Thymus (tissue), 11 donors: ENCODE measurements at regions not wholly inside any gene's neighbourhood (a gene's known extent, or its start where the extent isn't known, plus 50 kb on each side); places are given as distances from the start of the nearest gene placed in this dataset.
A peak's percentile ranks its signal among the peaks of the same experiment; 100 is the strongest.

Source experiments
- DNase-seq, 9 donors: peaks; one replicate each; pipeline ENCODE4 v3.0.0-alpha.2; 2013; ENCODE audit warnings: low spot score in 9 of 9, low read depth in 6 of 9, missing footprints in 1 of 9
- H3K27ac ChIP-seq, 2 donors: one replicate each; pipeline ENCODE4 v1.5.1; 2013; ENCODE audit warnings: control low read depth in 1 of 2, low read depth in 1 of 2, low read length in 1 of 2, mild to moderate bottlenecking in 1 of 2, moderate library complexity in 1 of 2
- H3K27me3 ChIP-seq, 2 donors: one replicate each; pipeline ENCODE4 v1.5.1; 2013; ENCODE audit warnings: low read length in 1 of 2; ENCODE audit not compliant: control insufficient read depth in 2 of 2, insufficient read depth in 1 of 2
- H3K36me3 ChIP-seq, 2 donors: one replicate each; pipeline ENCODE4 v1.5.1; 2013; ENCODE audit warnings: low read length in 1 of 2, mild to moderate bottlenecking in 1 of 2, moderate library complexity in 1 of 2; ENCODE audit not compliant: control insufficient read depth in 2 of 2, insufficient read depth in 2 of 2
- H3K4me1 ChIP-seq, 2 donors: one replicate each; pipeline ENCODE4 v1.5.1; 2013; ENCODE audit warnings: low read length in 2 of 2; ENCODE audit not compliant: control insufficient read depth in 2 of 2, insufficient read depth in 2 of 2
- H3K4me3 ChIP-seq, 2 donors: one replicate each; pipeline ENCODE4 v1.5.1; 2013; ENCODE audit warnings: low read length in 2 of 2, control low read depth in 1 of 2, mild to moderate bottlenecking in 1 of 2
- H3K9me3 ChIP-seq, 2 donors: one replicate each; pipeline ENCODE4 v1.5.1; 2013; ENCODE audit warnings: low read length in 1 of 2, mild to moderate bottlenecking in 1 of 2; ENCODE audit not compliant: control insufficient read depth in 2 of 2, insufficient read depth in 1 of 2
- WGBS: extraction: QIAGEN DNeasy Blood & Tissue Kit; methylation state at CpG from one replicate; pipeline ENCODE4 v1.1.7; 2013; 5-methylcytosine and 5-hydroxymethylcytosine counted together
- donor health status: healthy.

DNA sequence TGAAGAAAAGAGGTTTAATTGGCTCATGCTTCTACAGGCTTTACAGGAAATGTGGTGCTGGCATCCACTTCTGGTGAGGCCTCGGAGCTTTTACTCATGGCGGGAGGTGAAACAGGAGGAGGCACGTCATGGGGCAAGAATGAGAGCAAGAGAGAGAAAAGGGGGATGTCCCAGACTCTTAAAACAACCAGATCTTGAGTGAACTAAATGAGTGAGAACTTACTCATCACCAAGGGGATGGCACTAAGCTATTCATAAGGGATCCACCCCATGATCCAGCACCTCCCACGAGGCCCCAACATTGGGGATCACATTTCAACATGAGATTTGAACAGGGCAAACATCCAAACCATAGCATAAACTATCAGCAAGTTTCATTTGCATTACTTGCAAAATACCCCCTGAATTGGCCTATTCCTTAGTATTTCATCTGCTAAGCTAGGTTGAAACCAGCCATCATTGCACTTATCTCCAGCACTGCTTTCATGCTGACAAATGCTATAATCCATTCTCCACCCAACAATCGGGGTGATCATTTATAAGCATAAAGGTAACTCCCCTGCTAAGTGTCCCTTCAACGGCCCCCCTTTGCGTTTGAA lies 179.0 kb downstream of the NOC3L start:
- no peaks in the 10 kb centered on the region for H3K36me3 ChIP-seq
- DNase-seq: no peak
- H3K27me3 ChIP-seq: no peaks in the 10 kb centered on the region
- no peaks in the 10 kb centered on the region for H3K9me3 ChIP-seq
- H3K4me3 ChIP-seq: no peak overlapping the region
- H3K4me1 ChIP-seq: no peaks in the 10 kb centered on the region
- no peak overlapping the region for H3K27ac ChIP-seq
- 85% methylated on average over 7 of the region's 7 CpGs for WGBS

DNA sequence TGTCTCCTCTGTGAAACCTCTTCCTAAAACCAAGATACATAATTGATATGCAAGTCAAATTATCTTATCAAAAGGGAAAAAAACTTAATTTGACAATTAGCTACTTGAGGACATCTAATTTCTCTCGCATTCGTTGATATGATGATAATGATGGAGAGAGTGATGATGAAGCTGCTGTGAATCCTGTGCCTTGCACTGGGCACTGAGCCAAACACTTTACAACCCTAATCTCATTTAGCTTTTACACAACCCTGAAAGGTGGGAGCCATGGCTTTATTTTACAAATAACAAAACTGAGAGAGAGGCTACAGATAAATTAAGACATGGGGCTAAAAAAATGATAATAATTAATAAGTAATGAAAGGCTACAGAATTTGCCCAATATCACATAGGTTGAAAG lies 176.0 kb downstream of the NOC3L start:
- no peak for DNase-seq
- Histone ChIP-seq H3K27ac (no peak overlapping the region), H3K27me3 (no peaks in the 10 kb centered on the region), H3K9me3 (no peaks in the 10 kb centered on the region), H3K4me1 (no peaks in the 10 kb centered on the region), H3K4me3 (no peak overlapping the region), H3K36me3 (no peaks in the 10 kb centered on the region)
- 95% methylated on average over 2 of the region's 2 CpGs for WGBS

DNA sequence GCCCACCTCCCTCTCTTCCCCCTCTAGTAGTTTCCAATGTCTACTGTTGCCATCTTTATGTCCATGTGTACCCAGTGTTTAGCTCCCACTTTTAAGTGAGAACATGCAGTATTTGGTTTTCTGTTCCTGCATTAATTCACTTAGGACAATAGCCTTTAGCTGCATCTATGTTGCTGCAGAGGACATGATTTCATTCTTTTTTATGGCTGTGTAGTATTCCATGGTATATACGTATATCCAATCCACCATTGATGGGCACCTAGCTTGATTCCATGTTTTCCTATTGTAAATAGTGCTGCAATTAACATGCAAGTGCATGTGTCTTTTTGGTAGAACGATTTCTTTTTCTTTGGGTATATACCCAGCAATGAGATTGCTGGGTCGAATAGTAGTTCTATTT lies 170.4 kb downstream of the NOC3L start:
- H3K4me1 ChIP-seq: no peaks in the 10 kb centered on the region
- H3K27me3 ChIP-seq: no peaks in the 10 kb centered on the region
- WGBS: 93% methylated on average over 3 of the region's 3 CpGs
- DNase-seq: no peak
- H3K36me3 ChIP-seq: no peaks in the 10 kb centered on the region
- no peak overlapping the region for H3K4me3 ChIP-seq
- no peaks in the 10 kb centered on the region for H3K9me3 ChIP-seq
- H3K27ac ChIP-seq: no peak overlapping the region

DNA sequence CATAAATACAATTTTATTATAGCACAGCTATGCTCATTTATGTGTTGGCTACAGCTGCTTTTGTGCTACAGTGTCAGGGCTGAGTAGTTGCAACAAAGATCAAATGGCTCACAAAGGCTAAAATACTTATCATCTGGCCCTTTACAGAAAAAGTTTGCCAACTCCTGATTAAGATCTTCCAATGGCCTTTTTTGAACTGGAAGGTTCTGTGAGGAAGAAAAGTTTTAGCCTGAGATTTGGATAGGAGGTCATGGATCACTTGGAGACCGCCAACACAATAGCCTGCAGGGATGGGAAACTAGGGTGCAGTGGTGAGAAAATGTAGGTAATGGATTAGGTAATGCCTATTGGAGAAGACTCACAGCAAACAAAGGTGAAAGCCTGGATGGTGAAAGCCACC lies 169.8 kb downstream of the NOC3L start:
- H3K9me3 ChIP-seq: no peaks in the 10 kb centered on the region
- no peak overlapping the region for H3K4me3 ChIP-seq
- no peaks in the 10 kb centered on the region for H3K36me3 ChIP-seq
- WGBS: 88% methylated on average over 1 of the region's 1 CpG
- no peaks in the 10 kb centered on the region for H3K4me1 ChIP-seq
- no peak for DNase-seq
- no peaks in the 10 kb centered on the region for H3K27me3 ChIP-seq
- H3K27ac ChIP-seq: no peak overlapping the region

DNA sequence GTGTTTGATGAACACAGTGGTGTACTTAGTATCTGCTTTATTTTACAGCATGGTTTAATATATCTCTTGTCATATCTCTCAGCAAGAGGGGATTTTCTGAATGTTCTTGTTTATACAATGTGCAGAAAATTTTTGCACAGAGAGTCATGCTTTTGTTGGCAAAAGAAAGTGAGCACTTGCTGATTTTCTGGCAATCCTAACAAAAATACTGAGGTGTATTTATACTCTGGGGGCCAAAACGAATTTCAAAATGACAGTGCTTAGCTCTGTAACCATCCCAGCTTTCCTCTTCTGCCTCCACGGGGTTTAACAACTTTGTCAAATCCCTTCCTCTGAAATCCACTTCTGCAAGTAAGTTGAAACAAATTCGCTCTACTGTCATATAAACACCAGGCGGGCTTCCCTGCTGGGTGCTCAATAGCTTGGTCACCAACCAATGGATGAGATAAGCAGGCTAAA lies 169.2 kb downstream of the NOC3L start:
- Histone ChIP-seq H3K27me3 (no peaks in the 10 kb centered on the region), H3K4me1 (no peaks in the 10 kb centered on the region), H3K4me3 (no peak overlapping the region), H3K9me3 (no peaks in the 10 kb centered on the region), H3K27ac (no peak overlapping the region), H3K36me3 (no peaks in the 10 kb centered on the region)
- WGBS: 38% methylated on average over 4 of the region's 4 CpGs
- peak in 1 of 9 donors; percentile 5 for DNase-seq

DNA sequence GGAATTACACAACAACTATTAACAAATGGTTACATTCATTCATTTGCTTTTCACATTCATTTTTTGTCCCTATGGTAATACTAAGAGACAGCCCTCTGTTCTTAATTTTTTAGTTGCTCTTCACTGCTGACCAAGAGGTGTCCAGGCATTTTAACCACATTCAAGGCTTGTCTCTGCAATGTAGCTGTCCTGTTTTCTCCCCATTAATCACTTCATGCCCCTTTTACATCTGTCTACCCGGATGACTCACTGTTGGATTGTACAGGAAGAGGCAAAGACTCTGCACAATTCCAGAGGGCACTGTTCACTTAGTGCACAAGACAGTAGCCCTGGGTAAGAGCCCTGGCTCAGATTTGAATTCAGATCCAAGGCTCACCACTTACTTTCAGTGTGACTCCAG lies 168.5 kb downstream of the NOC3L start:
- H3K27ac ChIP-seq: no peak overlapping the region

DNA sequence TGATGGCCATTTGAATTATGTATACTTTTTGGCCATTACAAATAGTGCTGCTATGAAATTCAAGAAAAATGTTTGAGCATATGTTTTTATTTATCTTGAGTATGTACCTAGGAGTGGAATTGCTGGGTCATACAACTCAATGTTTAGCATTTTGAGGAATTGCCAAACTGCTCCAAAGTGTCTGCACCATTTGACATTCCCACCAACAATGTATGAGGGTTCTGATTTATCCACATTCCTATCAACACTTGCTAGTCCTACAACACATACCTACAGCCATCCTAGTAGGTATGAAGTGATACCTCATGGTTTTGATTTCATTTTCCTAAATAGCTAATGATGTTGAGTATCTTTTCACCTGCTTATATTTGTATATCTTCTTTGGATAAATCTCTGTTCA lies 165.5 kb downstream of the NOC3L start:
- no peak overlapping the region for H3K4me3 ChIP-seq

More for the DNA sequence above, 168.5 kb downstream of the NOC3L start:
- 68% methylated on average over 1 of the region's 1 CpG for WGBS
- no peak for DNase-seq
- H3K4me3 ChIP-seq: no peak overlapping the region
- H3K27me3 ChIP-seq: no peaks in the 10 kb centered on the region
- no peaks in the 10 kb centered on the region for H3K36me3 ChIP-seq
- no peaks in the 10 kb centered on the region for H3K9me3 ChIP-seq
- H3K4me1 ChIP-seq: no peaks in the 10 kb centered on the region

DNA sequence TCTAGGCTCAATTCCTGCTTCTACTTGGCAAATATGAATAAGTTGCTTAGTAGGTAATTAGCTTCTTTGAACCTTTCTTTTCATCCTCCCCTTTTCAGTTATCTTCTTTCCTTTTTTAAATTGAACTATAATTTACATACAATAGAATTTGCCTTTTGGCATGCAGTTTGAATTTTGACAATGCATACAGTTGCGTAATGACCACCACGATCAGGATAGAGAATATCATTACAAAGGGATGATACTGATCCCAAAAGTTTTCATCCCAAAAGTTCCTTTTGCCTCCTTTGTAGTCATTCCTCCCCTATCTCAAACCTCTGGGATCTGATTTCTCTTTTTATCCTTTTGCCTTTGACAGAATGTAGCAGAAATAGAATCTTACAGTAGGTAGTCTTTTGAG lies 164.4 kb downstream of the NOC3L start:
- Histone ChIP-seq H3K27me3 (no peaks in the 10 kb centered on the region), H3K9me3 (no peaks in the 10 kb centered on the region), H3K4me3 (no peak overlapping the region), H3K36me3 (no peaks in the 10 kb centered on the region), H3K27ac (no peak overlapping the region), H3K4me1 (no peaks in the 10 kb centered on the region)
- no peak for DNase-seq
- 89% methylated on average over 2 of the region's 2 CpGs for WGBS

More for the DNA sequence above, 165.5 kb downstream of the NOC3L start:
- Histone ChIP-seq H3K4me1 (no peaks in the 10 kb centered on the region), H3K9me3 (no peaks in the 10 kb centered on the region), H3K36me3 (no peaks in the 10 kb centered on the region), H3K27ac (no peak overlapping the region), H3K27me3 (no peaks in the 10 kb centered on the region)
- DNase-seq: no peak

DNA sequence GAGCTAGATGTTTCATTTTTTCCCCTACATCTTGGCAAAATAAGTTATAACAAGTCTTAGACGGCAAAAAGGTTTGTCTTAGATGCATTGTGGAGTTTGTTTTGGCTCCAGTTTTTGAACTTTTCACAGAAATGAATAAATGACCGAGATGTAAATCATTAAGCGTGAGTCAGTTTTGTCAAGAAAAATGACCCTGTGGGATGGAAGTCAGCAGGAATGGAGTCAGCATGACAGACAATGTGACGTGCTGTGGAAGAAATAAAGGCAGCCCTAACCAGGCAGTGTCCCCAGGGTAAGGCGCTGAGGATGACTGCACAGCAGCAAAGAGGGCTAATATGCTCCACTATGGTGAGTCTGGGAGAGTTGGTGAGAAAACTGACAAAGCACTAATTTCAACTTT lies 163.2 kb downstream of the NOC3L start:
- no peaks in the 10 kb centered on the region for H3K27me3 ChIP-seq
- WGBS: 54% methylated on average over 5 of the region's 5 CpGs
- no peaks in the 10 kb centered on the region for H3K36me3 ChIP-seq
- H3K9me3 ChIP-seq: no peaks in the 10 kb centered on the region
- no peaks in the 10 kb centered on the region for H3K4me1 ChIP-seq
- no peak overlapping the region for H3K27ac ChIP-seq
- no peak overlapping the region for H3K4me3 ChIP-seq
- no peak for DNase-seq
